Muscle layer of colon (tissue), 2 donors: ENCODE measurements at regions not wholly inside any gene's neighbourhood (a gene's known extent, or its start where the extent isn't known, plus 50 kb on each side); places are given as distances from the start of the nearest gene placed in this dataset.

Experiments used
- H3K27ac ChIP-seq: one replicate; pipeline ENCODE4 v1.7.0; 2013; ENCODE audit warnings: low read depth, mild to moderate bottlenecking, low read length, moderate library complexity
- H3K27me3 ChIP-seq, 2 donors: one replicate each; pipeline ENCODE4 v1.7.0; 2013; ENCODE audit warnings: low read length in 2 of 2, mild to moderate bottlenecking in 2 of 2; ENCODE audit not compliant: insufficient read depth in 2 of 2, control insufficient read depth in 1 of 2
- H3K36me3 ChIP-seq: one replicate; pipeline ENCODE4 v1.7.0; 2013; ENCODE audit warnings: mild to moderate bottlenecking, low read length; ENCODE audit not compliant: insufficient read depth
- H3K4me1 ChIP-seq: one replicate; pipeline ENCODE4 v1.7.0; 2013; ENCODE audit warnings: mild to moderate bottlenecking, low read length; ENCODE audit not compliant: insufficient read depth
- H3K4me3 ChIP-seq, 2 donors: one replicate each; pipeline ENCODE4 v1.7.0; 2013; ENCODE audit warnings: low read length in 2 of 2, low read depth in 1 of 2, mild to moderate bottlenecking in 1 of 2, moderate library complexity in 1 of 2
- H3K9ac ChIP-seq: one replicate; pipeline ENCODE4 v1.7.0; 2013; ENCODE audit warnings: low read length
- H3K9me3 ChIP-seq: one replicate; pipeline ENCODE4 v1.7.0; 2013; ENCODE audit warnings: mild to moderate bottlenecking, low read length
- donor health status: abdominal sarcoma.
- donor health status: Adenocarcinoma of cecum.

DNA sequence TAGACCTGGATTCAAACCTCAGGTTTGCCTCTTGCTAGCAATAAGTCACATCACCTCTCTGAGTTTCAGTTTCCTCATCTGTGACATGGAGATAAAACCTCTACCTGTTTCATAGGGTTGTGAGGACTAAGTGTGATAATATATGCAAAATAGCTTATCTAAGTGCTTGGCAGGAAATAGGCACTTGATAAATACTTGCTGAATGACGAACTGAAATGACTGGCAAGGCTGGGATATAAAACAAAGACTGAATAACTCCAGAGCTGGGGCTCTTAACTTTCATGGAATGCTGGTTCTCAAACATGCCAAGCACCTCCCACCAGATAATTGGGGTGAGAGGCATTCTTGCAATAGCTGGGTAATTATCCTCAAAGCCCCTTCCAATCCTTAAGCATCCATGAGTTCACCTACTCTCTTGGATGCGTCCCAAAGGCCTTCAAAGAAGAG is 87.6 kb downstream of the ADRB2 start:
- no peak overlapping the region for H3K9ac ChIP-seq
- H3K36me3 ChIP-seq: no peaks in the 10 kb centered on the region
- peaks cover 5% of the 10 kb centered on the region for H3K4me1 ChIP-seq
- no peaks in the 10 kb centered on the region for H3K9me3 ChIP-seq
- H3K27ac ChIP-seq: no peak overlapping the region
- H3K4me3 ChIP-seq: no peak overlapping the region
- H3K27me3 ChIP-seq: no peaks in the 10 kb centered on the region

DNA sequence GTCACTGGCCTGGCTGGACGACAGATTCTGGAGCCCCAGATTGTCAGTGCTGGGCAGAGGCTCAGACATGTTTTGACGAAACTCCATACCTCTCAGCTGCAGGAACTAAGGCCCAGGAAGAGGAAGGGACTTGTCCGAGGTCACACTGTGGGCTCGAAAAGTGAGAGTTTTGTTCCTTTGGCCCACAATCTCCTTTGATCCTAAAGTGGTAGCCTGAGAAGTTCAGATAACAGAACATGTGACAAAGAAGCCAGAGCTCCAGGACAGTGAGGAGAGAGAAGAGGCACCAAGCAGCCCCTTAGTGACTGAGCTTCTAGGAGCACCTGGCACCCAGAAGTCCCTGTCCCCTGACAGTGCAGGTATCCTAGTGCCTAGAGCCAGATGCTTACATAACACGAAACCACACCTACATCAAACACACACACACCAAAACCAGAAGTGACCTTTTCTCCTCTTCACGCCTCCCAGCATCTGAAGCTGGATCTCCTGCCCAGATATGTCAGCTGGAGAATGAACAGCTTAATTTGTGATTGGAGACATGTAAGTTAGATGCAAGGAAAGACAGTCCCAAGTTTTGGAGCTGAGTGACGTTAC is 88.9 kb downstream of the ADRB2 start:
- peaks cover 5% of the 10 kb centered on the region for H3K4me1 ChIP-seq
- H3K9ac ChIP-seq: no peak overlapping the region
- H3K27ac ChIP-seq: no peak overlapping the region
- H3K9me3 ChIP-seq: no peaks in the 10 kb centered on the region
- no peak overlapping the region for H3K4me3 ChIP-seq
- H3K36me3 ChIP-seq: no peaks in the 10 kb centered on the region
- no peaks in the 10 kb centered on the region for H3K27me3 ChIP-seq

DNA sequence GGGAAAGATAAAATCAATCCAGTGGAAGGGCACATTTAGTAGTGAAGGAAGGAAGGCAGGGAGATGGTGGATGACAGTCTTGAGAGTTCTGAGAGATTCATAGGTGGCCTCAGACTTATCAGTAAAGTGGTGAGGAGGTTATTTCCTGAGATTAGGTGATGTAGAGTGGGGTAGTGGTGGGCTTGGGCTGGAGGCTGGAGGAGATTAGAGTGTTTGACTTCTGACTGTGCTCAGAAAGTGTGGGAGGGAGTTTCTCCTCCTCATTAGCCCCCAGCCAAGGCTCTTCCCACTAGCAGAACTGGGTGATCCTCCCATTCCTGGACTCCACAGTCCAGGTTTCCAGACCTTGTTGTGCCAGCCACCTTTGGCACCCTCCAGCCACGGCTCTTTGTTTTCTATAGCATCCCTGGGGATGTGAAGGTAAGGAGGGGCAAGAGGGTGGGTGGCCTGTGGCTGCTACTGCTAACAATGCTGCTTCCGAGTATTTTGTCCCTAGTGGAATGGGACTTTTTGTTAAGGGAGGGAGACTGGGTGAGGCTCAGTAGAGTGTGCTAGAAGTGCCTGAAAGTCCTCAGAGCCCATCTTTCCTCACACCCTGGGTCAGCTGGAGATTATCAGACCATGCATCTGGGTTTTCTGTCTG is 94.4 kb downstream of the ADRB2 start:
- Histone ChIP-seq H3K27ac (no peak overlapping the region), H3K4me1 (no peaks in the 10 kb centered on the region), H3K27me3 (no peaks in the 10 kb centered on the region), H3K36me3 (no peaks in the 10 kb centered on the region), H3K9me3 (no peaks in the 10 kb centered on the region), H3K9ac (no peak overlapping the region), H3K4me3 (no peak overlapping the region)

DNA sequence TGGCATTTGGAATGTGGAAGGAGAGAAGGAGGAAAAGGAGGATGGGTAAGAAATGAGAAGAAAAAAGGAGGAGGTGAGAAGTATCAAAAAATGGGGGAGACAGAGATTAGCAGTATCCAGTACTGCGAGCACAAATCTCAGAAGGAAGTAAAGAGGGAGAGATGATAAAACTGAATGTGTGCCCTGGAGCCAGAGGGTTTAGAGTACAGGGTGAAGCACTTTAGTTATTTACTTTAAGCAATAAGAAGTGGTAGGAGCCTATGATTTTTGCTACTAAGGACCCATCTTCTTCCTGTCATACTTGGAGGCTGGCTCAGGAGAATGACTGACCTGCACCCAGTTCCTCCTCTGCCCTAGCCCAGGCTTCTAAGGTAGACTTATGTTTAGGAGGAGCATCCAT is 94.9 kb downstream of the ADRB2 start:
- Histone ChIP-seq H3K4me1 (no peaks in the 10 kb centered on the region), H3K9me3 (no peaks in the 10 kb centered on the region), H3K27ac (no peak overlapping the region), H3K27me3 (no peaks in the 10 kb centered on the region), H3K36me3 (no peaks in the 10 kb centered on the region), H3K9ac (no peak overlapping the region), H3K4me3 (no peak overlapping the region)

DNA sequence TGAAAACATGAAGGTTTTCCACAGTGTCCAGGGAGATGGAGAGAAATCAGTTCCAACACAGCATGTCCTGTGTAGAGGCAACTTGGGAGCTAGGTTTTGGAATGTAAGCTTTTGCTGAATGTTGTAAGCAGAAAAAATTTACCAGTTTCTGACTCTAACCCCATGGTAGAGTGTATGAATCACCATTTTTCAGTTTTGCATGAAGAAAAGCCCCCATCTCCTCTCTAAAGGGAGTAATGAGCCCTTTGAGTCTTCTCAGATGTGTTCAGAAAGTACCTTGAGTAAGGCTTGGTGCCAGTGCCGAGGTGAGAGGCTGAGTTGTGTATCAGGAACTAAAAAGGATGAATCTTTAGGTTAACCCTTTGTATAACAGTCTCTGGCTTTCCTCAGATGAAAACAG is 96.2 kb downstream of the ADRB2 start:
- no peak overlapping the region for H3K27ac ChIP-seq
- H3K4me3 ChIP-seq: no peak overlapping the region
- no peaks in the 10 kb centered on the region for H3K36me3 ChIP-seq
- no peaks in the 10 kb centered on the region for H3K4me1 ChIP-seq
- no peaks in the 10 kb centered on the region for H3K9me3 ChIP-seq
- H3K9ac ChIP-seq: no peak overlapping the region
- H3K27me3 ChIP-seq: no peaks in the 10 kb centered on the region

DNA sequence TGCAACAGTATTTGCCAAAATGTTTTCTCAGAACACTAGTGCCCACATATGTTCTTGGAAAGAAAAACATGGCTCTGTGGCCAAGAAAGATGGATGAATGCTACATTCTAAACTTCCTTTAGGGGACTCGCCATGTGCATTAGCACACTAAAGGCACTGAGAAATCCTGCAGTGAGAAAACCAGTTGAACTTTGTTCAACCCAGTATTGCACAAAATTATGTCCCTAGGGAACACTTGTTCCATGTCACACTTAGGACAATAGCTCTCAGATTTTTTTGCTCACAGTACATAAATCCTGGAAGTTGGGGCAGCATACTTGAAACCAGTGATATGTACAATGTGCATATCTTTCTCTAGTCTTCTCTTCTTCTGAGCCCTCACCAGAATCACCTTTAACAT is 96.6 kb downstream of the ADRB2 start:
- H3K9me3 ChIP-seq: no peaks in the 10 kb centered on the region

DNA sequence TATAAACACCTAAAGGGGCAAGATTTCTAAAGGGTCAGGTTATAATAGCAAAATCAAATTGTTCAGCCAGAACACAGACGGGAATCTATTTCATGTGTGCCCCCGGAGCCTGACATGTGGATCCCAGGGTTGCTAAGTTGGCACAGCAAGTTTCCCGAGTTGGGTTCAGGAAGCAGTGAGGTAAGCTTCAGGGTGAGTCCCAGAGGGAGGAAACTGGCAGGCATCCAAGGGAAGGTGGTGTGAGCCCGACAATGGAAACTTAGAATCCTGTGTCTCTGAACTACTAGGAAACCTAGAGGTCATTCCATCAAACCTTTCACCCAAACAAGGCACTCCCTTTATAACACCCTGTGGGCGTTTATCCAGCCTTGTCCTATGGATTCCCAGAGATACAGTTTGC is 98.4 kb downstream of the ADRB2 start:
- H3K4me3 ChIP-seq: no peak overlapping the region
- no peaks in the 10 kb centered on the region for H3K9me3 ChIP-seq
- H3K4me1 ChIP-seq: no peaks in the 10 kb centered on the region
- H3K27me3 ChIP-seq: no peaks in the 10 kb centered on the region
- no peaks in the 10 kb centered on the region for H3K36me3 ChIP-seq
- H3K27ac ChIP-seq: no peak overlapping the region
- no peak overlapping the region for H3K9ac ChIP-seq

More for the DNA sequence above, 96.6 kb downstream of the ADRB2 start:
- no peaks in the 10 kb centered on the region for H3K4me1 ChIP-seq
- H3K36me3 ChIP-seq: no peaks in the 10 kb centered on the region
- no peaks in the 10 kb centered on the region for H3K27me3 ChIP-seq
- no peak overlapping the region for H3K9ac ChIP-seq
- no peak overlapping the region for H3K4me3 ChIP-seq
- H3K27ac ChIP-seq: no peak overlapping the region

DNA sequence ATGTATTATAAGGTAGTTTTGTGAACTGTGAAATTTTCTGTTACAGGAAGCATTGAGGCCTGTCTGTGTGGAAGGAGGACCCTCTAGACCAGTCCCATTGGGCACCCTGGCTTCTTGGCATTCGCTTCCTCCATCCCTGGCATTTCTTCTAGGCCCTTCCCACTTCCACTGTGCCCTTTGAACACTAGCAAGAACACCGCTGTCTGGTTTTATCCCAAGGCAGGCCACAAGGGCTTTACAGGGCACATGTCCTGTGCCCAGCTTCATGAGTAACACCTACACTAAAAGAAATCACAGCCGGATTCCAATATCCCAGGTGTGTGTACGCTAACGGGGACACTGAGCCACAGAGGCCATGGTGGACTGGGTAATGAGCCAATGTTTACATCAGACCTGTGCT is 99.8 kb downstream of the ADRB2 start:
- no peaks in the 10 kb centered on the region for H3K36me3 ChIP-seq
- no peak overlapping the region for H3K27ac ChIP-seq
- no peak overlapping the region for H3K4me3 ChIP-seq
- H3K9ac ChIP-seq: no peak overlapping the region
- no peaks in the 10 kb centered on the region for H3K27me3 ChIP-seq
- no peaks in the 10 kb centered on the region for H3K4me1 ChIP-seq
- H3K9me3 ChIP-seq: no peaks in the 10 kb centered on the region

DNA sequence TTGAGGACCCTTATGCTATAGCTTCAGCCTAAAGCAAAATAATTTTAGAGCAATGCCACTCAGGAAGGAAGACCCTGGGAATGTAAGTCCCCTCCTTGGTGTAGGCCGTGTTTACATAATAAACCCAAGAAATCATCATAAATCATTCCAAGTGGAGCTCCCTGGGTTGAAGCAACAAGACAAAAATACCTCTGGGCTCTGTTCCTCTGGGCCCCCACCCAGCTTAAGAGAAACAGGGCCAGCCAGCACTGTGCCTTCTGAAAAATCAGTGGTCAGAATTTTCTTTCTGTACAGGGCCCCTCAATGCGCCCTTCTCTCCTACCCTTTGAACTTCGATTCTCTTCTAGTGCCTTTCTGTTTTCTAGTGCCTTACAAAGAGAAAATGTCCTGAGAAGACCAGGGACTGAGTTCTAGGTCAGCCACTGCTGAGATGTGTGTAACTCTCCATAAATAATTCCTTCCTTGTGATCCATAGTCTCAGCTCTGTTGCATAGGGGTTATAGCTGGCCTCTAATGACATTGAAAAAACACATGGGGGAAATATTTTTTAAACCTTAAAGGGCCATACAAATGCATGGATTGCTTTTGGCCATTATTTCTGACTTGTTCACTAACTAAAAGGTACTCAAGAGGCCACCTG is 101.0 kb downstream of the ADRB2 start:
- Histone ChIP-seq H3K27ac (no peak overlapping the region), H3K36me3 (no peaks in the 10 kb centered on the region), H3K4me1 (no peaks in the 10 kb centered on the region), H3K9me3 (no peaks in the 10 kb centered on the region), H3K4me3 (no peak overlapping the region), H3K27me3 (no peaks in the 10 kb centered on the region), H3K9ac (no peak overlapping the region)

DNA sequence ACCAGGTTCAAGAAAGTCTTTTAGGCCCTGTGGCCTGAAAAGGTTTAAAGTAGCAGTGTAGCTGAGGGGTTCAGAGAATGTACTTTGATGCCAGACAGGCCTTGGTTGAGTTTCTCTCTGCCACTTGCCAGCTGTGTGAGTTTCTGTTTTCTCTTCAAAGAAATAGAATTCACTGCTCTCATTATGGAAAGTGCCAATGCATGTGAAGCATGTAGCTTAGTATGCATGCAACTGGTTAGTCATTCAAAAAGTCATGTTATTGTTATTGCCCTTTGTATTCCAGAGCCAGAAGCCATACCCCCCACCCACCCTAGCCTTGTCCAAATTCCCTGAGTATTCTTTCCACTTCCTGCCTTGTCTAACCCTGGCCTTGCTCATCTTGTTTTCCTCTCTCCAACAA is 101.7 kb downstream of the ADRB2 start:
- H3K9me3 ChIP-seq: no peaks in the 10 kb centered on the region
- H3K4me1 ChIP-seq: no peaks in the 10 kb centered on the region
- H3K4me3 ChIP-seq: no peak overlapping the region
- H3K36me3 ChIP-seq: no peaks in the 10 kb centered on the region
- H3K9ac ChIP-seq: no peak overlapping the region
- H3K27me3 ChIP-seq: no peaks in the 10 kb centered on the region
- no peak overlapping the region for H3K27ac ChIP-seq

DNA sequence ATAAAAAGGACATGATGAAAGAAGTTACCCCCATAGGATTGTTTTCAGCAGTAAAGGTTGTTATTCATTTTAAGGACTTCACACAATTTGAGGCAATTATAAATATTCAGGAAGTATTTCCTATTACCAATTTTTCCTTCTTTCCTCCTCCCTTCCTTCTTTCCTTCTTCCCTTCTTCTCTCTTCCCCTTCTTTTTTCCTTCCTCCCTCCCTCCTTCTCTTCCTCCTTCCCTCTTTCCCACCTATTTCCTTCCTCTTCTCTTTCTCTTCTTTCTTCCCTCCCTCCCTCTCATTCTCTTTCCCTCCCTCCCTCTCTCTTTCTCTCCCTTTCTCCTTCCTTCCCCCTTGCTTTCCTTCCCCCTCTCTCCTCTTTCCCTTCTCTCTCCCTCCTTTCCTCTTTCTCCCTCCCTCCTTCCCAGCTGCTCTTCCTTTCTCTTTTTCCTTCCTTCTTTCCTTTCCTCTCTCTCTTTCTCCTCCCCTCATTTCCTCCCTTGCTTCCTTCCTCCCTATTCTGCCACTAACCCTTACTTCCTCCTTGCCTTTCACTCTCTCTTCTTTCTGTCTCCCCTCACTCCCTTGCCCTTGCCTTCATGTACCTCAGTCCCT is 105.1 kb downstream of the ADRB2 start:
- Histone ChIP-seq H3K9me3 (no peaks in the 10 kb centered on the region), H3K9ac (no peak overlapping the region), H3K4me3 (no peak overlapping the region), H3K27ac (no peak overlapping the region), H3K27me3 (no peaks in the 10 kb centered on the region), H3K36me3 (no peaks in the 10 kb centered on the region), H3K4me1 (no peaks in the 10 kb centered on the region)
